WI38 (cell line): ENCODE measurements at regions not wholly inside any gene's neighbourhood (a gene's known extent, or its start where the extent isn't known, plus 50 kb on each side); places are given as distances from the start of the nearest gene placed in this dataset.

Experiments
- H3K4me3 ChIP-seq: 2 replicates; pipeline ENCODE4 v1.5.1; 2011; ENCODE audit warnings: low read depth, mild to moderate bottlenecking, control low read depth, low read length
- TF ChIP-seq, protein P1 (sequence below): IDR thresholded peaks from 2 replicates; pipeline ENCODE4 v1.5.1; 2012; ENCODE audit warnings: low read depth, mild to moderate bottlenecking, control low read depth, low read length

DNA sequence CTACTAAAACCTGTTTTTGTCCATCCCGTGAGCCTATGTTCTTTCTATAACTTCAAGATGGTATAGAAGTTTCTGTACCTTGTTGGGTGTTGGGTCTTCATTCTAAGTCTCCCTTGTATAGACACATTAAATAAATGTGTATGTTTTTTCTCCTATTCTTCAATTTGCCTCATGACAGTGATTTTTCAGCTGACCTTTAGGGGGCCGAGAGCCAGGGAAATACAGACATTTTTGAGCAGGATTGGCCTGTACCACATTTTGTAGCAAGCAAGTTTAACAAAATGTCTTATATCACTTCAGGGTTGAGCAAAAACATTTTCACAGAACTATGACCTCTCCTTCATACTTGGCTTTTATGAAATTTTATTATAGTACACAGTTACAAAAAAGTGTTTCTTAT, 495.4 kb upstream of the CDH7 start:
- TF ChIP-seq, protein P1, sequence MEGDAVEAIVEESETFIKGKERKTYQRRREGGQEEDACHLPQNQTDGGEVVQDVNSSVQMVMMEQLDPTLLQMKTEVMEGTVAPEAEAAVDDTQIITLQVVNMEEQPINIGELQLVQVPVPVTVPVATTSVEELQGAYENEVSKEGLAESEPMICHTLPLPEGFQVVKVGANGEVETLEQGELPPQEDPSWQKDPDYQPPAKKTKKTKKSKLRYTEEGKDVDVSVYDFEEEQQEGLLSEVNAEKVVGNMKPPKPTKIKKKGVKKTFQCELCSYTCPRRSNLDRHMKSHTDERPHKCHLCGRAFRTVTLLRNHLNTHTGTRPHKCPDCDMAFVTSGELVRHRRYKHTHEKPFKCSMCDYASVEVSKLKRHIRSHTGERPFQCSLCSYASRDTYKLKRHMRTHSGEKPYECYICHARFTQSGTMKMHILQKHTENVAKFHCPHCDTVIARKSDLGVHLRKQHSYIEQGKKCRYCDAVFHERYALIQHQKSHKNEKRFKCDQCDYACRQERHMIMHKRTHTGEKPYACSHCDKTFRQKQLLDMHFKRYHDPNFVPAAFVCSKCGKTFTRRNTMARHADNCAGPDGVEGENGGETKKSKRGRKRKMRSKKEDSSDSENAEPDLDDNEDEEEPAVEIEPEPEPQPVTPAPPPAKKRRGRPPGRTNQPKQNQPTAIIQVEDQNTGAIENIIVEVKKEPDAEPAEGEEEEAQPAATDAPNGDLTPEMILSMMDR, result no peak
- no peak overlapping the region for H3K4me3 ChIP-seq

DNA sequence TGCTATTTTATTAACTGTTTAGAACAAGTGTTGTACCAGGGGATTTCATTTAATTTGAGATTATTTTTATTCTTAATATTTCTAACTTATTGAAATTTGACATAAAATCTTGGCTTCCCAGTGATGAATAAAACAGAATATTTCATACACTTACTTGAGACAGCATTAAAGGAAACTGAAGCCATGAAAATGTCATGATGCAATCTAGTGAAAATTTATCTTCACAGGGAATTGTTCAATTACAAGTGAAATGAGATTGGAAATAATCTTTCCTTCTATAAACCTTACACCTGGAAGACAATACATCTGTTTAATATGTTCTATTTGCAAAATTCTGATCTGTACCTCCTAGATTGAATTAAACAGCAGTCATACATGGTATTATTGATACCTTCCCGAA, 511.0 kb upstream of the CDH7 start:
- TF ChIP-seq, protein P1, result no peak
- no peak overlapping the region for H3K4me3 ChIP-seq

DNA sequence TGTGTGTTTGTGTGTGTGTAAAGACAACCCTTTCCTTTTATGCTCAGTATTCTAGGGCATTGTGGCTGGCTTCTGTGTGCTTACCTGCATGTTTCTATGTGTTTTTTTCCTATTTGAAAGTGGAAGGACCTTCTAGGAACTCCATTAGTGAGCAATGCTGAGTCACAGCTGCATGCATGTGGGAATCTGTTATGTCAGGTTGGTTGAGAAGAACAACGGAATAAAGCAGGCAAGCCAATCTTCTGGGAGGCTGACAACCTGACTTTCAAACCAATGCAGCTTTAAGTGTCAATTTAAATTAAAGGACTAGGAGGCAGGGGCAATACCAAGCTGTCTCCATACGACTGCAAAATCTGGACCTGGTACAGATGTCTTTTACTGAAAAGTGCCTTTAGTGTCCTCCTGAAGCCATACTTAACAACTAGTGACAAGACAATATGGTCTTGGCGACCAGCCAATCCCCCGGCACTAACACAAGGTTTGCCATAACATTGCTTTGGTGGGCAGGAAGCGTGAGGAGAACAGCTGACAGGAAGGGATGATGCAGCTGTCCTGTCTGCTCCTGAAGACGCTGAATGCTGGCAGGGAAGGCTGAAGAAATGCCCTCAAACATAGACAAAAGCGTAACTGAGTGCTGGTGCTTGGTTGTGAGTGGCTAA, 514.7 kb upstream of the CDH7 start:
- TF ChIP-seq, protein P1, result no peak
- no peak overlapping the region for H3K4me3 ChIP-seq

DNA sequence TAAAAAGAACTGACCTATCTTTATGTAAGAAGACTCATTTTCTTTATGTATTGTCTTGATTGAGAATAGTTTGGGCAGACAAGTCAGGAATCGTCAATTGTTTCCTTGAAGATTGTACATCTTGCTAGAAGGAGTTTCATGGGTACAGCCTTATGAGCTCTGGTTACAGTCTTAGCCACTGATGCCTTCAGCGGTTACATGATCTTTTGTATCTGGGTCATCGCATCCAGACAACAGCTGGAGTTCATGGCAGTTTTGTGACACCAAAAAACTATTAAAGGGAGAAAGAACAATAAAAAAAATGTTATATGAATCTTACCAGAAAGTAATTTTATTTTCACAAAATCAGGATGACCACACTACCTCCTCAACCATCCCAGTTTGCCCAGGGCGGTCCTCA, 520.5 kb upstream of the CDH7 start:
- TF ChIP-seq, protein P1, result no peak
- H3K4me3 ChIP-seq, result no peak overlapping the region

DNA sequence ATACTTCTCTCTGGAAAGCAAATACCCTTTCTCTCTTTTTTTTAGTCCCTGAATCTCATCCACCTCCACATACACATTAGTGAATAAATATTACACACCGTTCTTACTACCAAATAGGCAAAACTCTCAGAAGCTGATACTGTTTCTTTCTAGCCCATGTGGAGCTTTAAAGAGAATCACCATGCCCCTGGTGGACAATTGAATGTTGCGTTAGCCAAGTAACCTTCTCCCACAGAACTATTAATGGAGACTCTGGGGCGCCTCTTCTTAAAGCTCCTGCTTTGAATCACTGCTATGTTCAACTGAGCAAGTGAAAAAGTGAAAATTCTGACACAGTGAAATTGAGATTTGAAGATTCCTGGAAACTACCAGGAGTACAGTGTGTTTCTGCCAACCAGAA, 522.8 kb upstream of the CDH7 start:
- TF ChIP-seq, protein P1, result no peak
- H3K4me3 ChIP-seq, result no peak overlapping the region

DNA sequence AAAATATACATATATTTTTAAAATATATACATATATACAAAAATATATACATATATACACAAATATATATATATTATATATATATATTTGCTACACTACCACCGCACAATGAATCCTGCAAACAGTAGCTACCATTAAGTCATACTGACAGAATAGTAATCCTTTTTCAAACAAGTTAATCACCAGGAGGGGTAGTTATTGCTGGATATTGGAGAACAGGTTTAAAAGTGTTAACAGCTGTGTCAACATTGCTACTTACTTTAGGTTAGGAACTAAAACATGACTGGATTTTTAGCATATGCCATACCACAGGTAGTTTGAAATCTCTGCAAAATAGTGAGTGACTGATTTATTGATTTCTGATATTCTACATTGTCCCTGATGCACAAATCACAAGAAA, 529.1 kb upstream of the CDH7 start:
- TF ChIP-seq, protein P1, result no peak
- no peak overlapping the region for H3K4me3 ChIP-seq

DNA sequence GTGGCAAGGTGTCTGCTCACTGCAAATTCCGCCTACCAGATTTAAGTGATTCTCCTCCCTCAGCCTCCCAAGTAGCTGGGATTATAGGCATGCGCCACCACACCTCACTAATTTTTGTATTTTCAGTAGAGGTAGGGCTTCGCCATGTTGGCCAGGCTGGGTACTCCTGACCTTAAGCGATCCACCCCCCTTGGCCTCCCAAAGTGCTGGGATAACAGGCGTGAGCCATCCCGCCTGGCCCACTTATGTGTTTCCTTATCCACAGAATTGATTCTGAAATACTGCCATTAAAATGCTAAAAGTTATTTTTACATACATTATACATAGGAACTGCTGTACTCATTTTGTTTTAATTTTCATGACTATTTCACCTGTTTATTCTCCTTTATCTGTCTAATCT, 529.7 kb upstream of the CDH7 start:
- H3K4me3 ChIP-seq, result no peak overlapping the region
- TF ChIP-seq, protein P1, result no peak
